Loucy (cell line): ENCODE measurements at regions not wholly inside any gene's neighbourhood (a gene's known extent, or its start where the extent isn't known, plus 50 kb on each side); places are given as distances from the start of the nearest gene placed in this dataset.

ENCODE experiments used
- CTCF ChIP-seq: fragments of 200-600 bp; sonication (generic); conservative IDR thresholded peaks from 2 replicates; pipeline ENCODE4 v1.5.1; 2014; ENCODE audit warnings: mild to moderate bottlenecking, antibody characterized with exemption, low read length
- EZH2phosphoT487 ChIP-seq: fragments of 200-600 bp; IDR thresholded peaks from 2 replicates; pipeline ENCODE4 v1.6.1; 2018; ENCODE audit warnings: antibody characterized with exemption, mild to moderate bottlenecking, moderate library complexity, borderline replicate concordance

GRCh38 chr20:51175156-51175555, 152.2 kb upstream of the KCNG1 start:
- TF ChIP-seq CTCF: no peak
- TF ChIP-seq EZH2phosphoT487: no peak
